HEK293 (cell line): ENCODE measurements at regions not wholly inside any gene's neighbourhood (a gene's known extent, or its start where the extent isn't known, plus 50 kb on each side); places are given as distances from the start of the nearest gene placed in this dataset.

Experiments used
- KLF10 ChIP-seq: fragments of 450-650 bp; IDR thresholded peaks from 2 replicates; pipeline ENCODE4 v1.5.1; 2018; ENCODE audit warnings: missing biosample characterization, mild to moderate bottlenecking, missing genetic modification characterization
- MYNN ChIP-seq: fragments of 450-650 bp; formaldehyde crosslinking; IDR thresholded peaks from 2 replicates; pipeline ENCODE4 v1.5.1; 2016; ENCODE audit warnings: missing biosample characterization, missing genetic modification characterization, borderline replicate concordance
- ZBTB10 ChIP-seq: fragments of 450-650 bp; formaldehyde crosslinking; IDR thresholded peaks from 2 replicates; pipeline ENCODE4 v1.5.1; 2016; ENCODE audit warnings: missing biosample characterization, missing genetic modification characterization
- ZBTB26 ChIP-seq: fragments of 450-650 bp; formaldehyde crosslinking; optimal IDR thresholded peaks from 2 replicates; pipeline ENCODE3; 2016; ENCODE audit warnings: missing biosample characterization, mild to moderate bottlenecking, missing genetic modification characterization
- ZBTB8A ChIP-seq: fragments of 450-650 bp; formaldehyde crosslinking; IDR thresholded peaks from 2 replicates; pipeline ENCODE4 v1.5.1; 2016; ENCODE audit warnings: missing biosample characterization, missing genetic modification characterization
- ZNF140 ChIP-seq: fragments of 450-650 bp; formaldehyde crosslinking; IDR thresholded peaks from 2 replicates; pipeline ENCODE4 v1.5.1; 2016; ENCODE audit warnings: missing biosample characterization, missing genetic modification characterization
- ZNF175 ChIP-seq: fragments of 450-650 bp; formaldehyde crosslinking; IDR thresholded peaks from 2 replicates; pipeline ENCODE4 v1.5.1; 2016; ENCODE audit warnings: missing biosample characterization, missing genetic modification characterization
- ZNF354C ChIP-seq: fragments of 450-650 bp; formaldehyde crosslinking; IDR thresholded peaks from 2 replicates; pipeline ENCODE4 v1.5.1; 2016; ENCODE audit warnings: missing biosample characterization, missing genetic modification characterization, low read depth, borderline replicate concordance
- ZNF404 ChIP-seq: fragments of 450-650 bp; formaldehyde crosslinking; IDR thresholded peaks from 2 replicates; pipeline ENCODE4 v1.5.1; 2017; ENCODE audit warnings: missing biosample characterization, missing genetic modification characterization
- ZNF596 ChIP-seq: fragments of 450-650 bp; IDR thresholded peaks from 2 replicates; pipeline ENCODE4 v1.5.0; 2018; ENCODE audit warnings: missing biosample characterization, mild to moderate bottlenecking, missing genetic modification characterization, moderate library complexity
- ZNF707 ChIP-seq: fragments of 450-650 bp; formaldehyde crosslinking; IDR thresholded peaks from 2 replicates; pipeline ENCODE4 v1.5.1; 2016; ENCODE audit warnings: missing biosample characterization, missing genetic modification characterization
- TF ChIP-seq, protein P1 (sequence below): fragments of 450-650 bp; formaldehyde crosslinking; IDR thresholded peaks from 2 replicates; pipeline ENCODE4 v1.5.1; 2016; ENCODE audit warnings: missing biosample characterization, missing genetic modification characterization
- TF ChIP-seq, protein P2 (sequence below): fragments of 450-650 bp; formaldehyde crosslinking; IDR thresholded peaks from 2 replicates; pipeline ENCODE4 v1.5.1; 2016; ENCODE audit warnings: missing biosample characterization, missing genetic modification characterization

DNA sequence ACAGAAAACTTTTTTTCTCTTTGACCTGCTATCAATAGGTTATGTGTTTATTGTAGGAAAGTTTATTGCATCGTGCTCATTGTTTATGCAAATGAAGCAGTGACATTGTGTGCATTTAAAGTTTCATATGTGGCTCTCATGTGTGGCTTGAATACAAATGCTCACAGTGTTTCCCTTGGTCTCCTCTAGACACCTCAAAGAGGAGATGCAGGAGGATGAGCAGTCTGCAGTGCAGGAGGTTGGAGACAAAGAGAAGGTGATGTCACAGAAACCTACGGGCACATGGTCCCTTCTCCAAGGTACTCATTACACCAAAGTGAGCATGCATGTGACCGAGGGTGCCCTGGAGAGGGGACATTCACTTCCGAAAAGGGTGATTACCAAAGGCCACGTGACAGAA is 430.2 kb downstream of the INHBA start:
- TF ChIP-seq, protein P1, sequence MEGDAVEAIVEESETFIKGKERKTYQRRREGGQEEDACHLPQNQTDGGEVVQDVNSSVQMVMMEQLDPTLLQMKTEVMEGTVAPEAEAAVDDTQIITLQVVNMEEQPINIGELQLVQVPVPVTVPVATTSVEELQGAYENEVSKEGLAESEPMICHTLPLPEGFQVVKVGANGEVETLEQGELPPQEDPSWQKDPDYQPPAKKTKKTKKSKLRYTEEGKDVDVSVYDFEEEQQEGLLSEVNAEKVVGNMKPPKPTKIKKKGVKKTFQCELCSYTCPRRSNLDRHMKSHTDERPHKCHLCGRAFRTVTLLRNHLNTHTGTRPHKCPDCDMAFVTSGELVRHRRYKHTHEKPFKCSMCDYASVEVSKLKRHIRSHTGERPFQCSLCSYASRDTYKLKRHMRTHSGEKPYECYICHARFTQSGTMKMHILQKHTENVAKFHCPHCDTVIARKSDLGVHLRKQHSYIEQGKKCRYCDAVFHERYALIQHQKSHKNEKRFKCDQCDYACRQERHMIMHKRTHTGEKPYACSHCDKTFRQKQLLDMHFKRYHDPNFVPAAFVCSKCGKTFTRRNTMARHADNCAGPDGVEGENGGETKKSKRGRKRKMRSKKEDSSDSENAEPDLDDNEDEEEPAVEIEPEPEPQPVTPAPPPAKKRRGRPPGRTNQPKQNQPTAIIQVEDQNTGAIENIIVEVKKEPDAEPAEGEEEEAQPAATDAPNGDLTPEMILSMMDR = no peak
- TF ChIP-seq, protein P2, sequence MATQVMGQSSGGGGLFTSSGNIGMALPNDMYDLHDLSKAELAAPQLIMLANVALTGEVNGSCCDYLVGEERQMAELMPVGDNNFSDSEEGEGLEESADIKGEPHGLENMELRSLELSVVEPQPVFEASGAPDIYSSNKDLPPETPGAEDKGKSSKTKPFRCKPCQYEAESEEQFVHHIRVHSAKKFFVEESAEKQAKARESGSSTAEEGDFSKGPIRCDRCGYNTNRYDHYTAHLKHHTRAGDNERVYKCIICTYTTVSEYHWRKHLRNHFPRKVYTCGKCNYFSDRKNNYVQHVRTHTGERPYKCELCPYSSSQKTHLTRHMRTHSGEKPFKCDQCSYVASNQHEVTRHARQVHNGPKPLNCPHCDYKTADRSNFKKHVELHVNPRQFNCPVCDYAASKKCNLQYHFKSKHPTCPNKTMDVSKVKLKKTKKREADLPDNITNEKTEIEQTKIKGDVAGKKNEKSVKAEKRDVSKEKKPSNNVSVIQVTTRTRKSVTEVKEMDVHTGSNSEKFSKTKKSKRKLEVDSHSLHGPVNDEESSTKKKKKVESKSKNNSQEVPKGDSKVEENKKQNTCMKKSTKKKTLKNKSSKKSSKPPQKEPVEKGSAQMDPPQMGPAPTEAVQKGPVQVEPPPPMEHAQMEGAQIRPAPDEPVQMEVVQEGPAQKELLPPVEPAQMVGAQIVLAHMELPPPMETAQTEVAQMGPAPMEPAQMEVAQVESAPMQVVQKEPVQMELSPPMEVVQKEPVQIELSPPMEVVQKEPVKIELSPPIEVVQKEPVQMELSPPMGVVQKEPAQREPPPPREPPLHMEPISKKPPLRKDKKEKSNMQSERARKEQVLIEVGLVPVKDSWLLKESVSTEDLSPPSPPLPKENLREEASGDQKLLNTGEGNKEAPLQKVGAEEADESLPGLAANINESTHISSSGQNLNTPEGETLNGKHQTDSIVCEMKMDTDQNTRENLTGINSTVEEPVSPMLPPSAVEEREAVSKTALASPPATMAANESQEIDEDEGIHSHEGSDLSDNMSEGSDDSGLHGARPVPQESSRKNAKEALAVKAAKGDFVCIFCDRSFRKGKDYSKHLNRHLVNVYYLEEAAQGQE (tag by site-specific recombination) = no peak
- TF ChIP-seq ZNF707 (tag by site-specific recombination) (no peak), ZNF175 (no peak), KLF10 (tag by site-specific recombination) (no peak), ZBTB8A (tag by site-specific recombination) (no peak), ZBTB10 (tag by site-specific recombination) (no peak), ZNF404 (tag by site-specific recombination) (no peak), ZBTB26 (tag by site-specific recombination) (no peak), MYNN (tag by site-specific recombination) (no peak), ZNF354C (tag by site-specific recombination) (no peak), ZNF140 (tag by site-specific recombination) (no peak), ZNF596 (tag by site-specific recombination) (no peak)
